ENCODE measurements at regions not wholly inside any gene's neighbourhood (a gene's known extent, or its start where the extent isn't known, plus 50 kb on each side); places are given as distances from the start of the nearest gene placed in this dataset.
"Not testable (repeated sequence)": the region's sequence is repeated elsewhere in the genome, so short reads cannot be mapped to it uniquely, and the experiment has no call there.

- no peak overlapping the region for H3K4me3 ChIP-seq (ENCODE audit: low read depth, low read length)
These were observed 493.4 kb downstream of the MATN1 start for GRCh38 chr1:30229960-30230359.

GRCh38 chr1:30229557-30229956 lies 493.8 kb downstream of the MATN1 start:
- no peak overlapping the region for H3K4me3 ChIP-seq (ENCODE audit: low read depth, low read length)

GRCh38 chr1:30226648-30227047 lies 496.7 kb downstream of the MATN1 start:
- no peak overlapping the region for H3K4me3 ChIP-seq (ENCODE audit: low read depth, low read length)

GRCh38 chr1:30225357-30225756 lies 498.0 kb downstream of the MATN1 start:
- H3K4me3 ChIP-seq (ENCODE audit: low read depth, low read length) = no peak overlapping the region

GRCh38 chr1:30219675-30220074 lies 503.7 kb downstream of the MATN1 start:
- H3K4me3 ChIP-seq (ENCODE audit: low read depth, low read length) = no peak overlapping the region

GRCh38 chr1:30218438-30218837 lies 504.9 kb downstream of the MATN1 start:
- no peak overlapping the region for H3K4me3 ChIP-seq (ENCODE audit: low read depth, low read length)

GRCh38 chr1:30216602-30217001 lies 506.8 kb downstream of the MATN1 start:
- H3K4me3 ChIP-seq (ENCODE audit: low read depth, low read length) = no peak overlapping the region

GRCh38 chr1:30213936-30214335 lies 509.4 kb downstream of the MATN1 start:
- no peak overlapping the region for H3K4me3 ChIP-seq (ENCODE audit: low read depth, low read length)

GRCh38 chr1:30207962-30208361 lies 515.4 kb downstream of the MATN1 start:
- H3K4me3 ChIP-seq (ENCODE audit: low read depth, low read length) = not testable (repeated sequence)

GRCh38 chr1:30206631-30207030 lies 516.8 kb downstream of the MATN1 start:
- not testable (repeated sequence) for H3K4me3 ChIP-seq (ENCODE audit: low read depth, low read length)

GRCh38 chr1:30204916-30205315 lies 518.5 kb downstream of the MATN1 start:
- not testable (repeated sequence) for H3K4me3 ChIP-seq (ENCODE audit: low read depth, low read length)

GRCh38 chr1:30201015-30201414 lies 522.4 kb downstream of the MATN1 start:
- H3K4me3 ChIP-seq (ENCODE audit: low read depth, low read length) = no peak overlapping the region

GRCh38 chr1:30200161-30200560 lies 523.2 kb downstream of the MATN1 start:
- no peak overlapping the region for H3K4me3 ChIP-seq (ENCODE audit: low read depth, low read length)

GRCh38 chr1:30199563-30199962 lies 523.8 kb downstream of the MATN1 start:
- no peak overlapping the region for H3K4me3 ChIP-seq (ENCODE audit: low read depth, low read length)

- no peak overlapping the region for H3K4me3 ChIP-seq (ENCODE audit: low read depth, low read length)
These were observed 524.5 kb downstream of the MATN1 start for GRCh38 chr1:30198795-30199403.

- no peak overlapping the region for H3K4me3 ChIP-seq (ENCODE audit: low read depth, low read length)
These were observed 525.0 kb downstream of the MATN1 start for GRCh38 chr1:30198451-30198760.

- H3K4me3 ChIP-seq (ENCODE audit: low read depth, low read length) = no peak overlapping the region
These were observed 525.5 kb downstream of the MATN1 start for GRCh38 chr1:30197639-30198450.

GRCh38 chr1:30196872-30197638 lies 526.3 kb downstream of the MATN1 start:
- no peak overlapping the region for H3K4me3 ChIP-seq (ENCODE audit: low read depth, low read length)

- H3K4me3 ChIP-seq (ENCODE audit: low read depth, low read length) = no peak overlapping the region
These were observed 526.9 kb downstream of the MATN1 start for GRCh38 chr1:30196457-30196856.

- H3K4me3 ChIP-seq (ENCODE audit: low read depth, low read length) = no peak overlapping the region
These were observed 527.8 kb downstream of the MATN1 start for GRCh38 chr1:30195424-30196134.

GRCh38 chr1:30194741-30195423 lies 528.5 kb downstream of the MATN1 start:
- no peak overlapping the region for H3K4me3 ChIP-seq (ENCODE audit: low read depth, low read length)

All from iPS-11a (cell line).